H7 (cell line): ENCODE measurements at regions not wholly inside any gene's neighbourhood (a gene's known extent, or its start where the extent isn't known, plus 50 kb on each side); places are given as distances from the start of the nearest gene placed in this dataset.
A peak's percentile ranks its signal among the peaks of the same experiment; 100 is the strongest.

Experiments used
- DNase-seq: peaks from one replicate; pipeline ENCODE4 v3.0.0; 2012
- H3K27me3 ChIP-seq: 2 replicates; pipeline ENCODE4 v1.6.0; 2011; ENCODE audit warnings: mild to moderate bottlenecking, low read length; ENCODE audit not compliant: control insufficient read depth, insufficient read depth
- H3K36me3 ChIP-seq: replicated peaks from 2 replicates; pipeline ENCODE4 v1.5.1; 2011; ENCODE audit warnings: low read length; ENCODE audit not compliant: control insufficient read depth, insufficient read depth
- H3K4me3 ChIP-seq: 2 replicates; pipeline ENCODE4 v1.5.1; 2011; ENCODE audit warnings: low read depth, mild to moderate bottlenecking, control low read depth, low read length, moderate library complexity; ENCODE audit not compliant: insufficient read depth

DNA sequence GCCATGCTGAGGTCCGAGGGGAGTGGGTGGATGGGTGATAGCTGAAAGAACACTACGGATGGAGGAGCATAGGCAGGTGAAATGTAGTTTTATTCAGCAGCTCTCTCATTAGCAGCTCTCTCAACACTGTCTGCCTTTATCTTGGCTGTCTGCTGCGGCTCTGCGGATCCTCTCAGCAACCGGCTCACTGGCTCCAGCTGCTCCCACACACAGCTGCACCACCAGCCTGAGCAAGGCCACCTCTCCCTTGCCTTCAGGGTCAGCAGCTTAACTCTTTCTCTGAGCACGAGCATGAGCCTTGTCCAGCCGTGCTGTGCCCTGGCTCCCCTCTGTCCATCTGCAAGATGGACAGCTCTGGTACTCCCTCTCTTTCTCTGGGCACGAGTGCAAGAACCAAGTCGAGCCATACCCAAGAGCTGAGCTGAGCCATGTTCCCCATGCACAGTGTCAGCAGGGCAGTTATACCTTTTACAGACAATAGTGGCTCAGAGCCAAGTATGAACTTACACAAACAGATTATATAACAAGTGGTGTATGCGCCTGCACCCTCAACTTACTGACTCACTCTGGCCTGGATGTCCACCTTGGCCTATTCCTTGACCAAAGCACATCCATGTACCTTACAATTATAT, 108.5 kb downstream of the MACIR start:
- DNase-seq: no peak
- Histone ChIP-seq H3K27me3 (no peaks in the 10 kb centered on the region), H3K4me3 (no peak overlapping the region), H3K36me3 (no peaks in the 10 kb centered on the region)

DNA sequence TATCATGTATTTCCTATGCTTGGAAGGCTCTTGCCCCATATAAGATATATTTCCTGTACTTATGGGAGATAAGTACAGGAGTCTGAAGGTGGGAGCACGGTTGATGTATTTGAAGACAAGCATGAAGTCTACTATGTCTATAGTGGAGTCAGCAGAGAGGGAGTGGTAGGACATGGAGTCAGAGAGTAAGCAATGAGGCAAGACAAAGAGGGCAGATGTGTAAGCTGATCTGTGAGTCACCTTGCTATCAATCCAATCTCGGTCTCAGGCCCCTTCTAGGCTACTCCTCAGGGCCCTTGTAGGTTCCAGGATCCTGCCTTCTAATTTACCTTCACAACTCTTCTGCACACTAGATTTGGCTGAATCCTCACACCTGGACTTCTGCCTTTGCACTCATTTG, 105.5 kb downstream of the MACIR start:
- Histone ChIP-seq H3K36me3 (no peaks in the 10 kb centered on the region), H3K4me3 (no peak overlapping the region), H3K27me3 (no peaks in the 10 kb centered on the region)
- DNase-seq: no peak

GRCh38 chr5:103362211-103362610, 103.6 kb downstream of the MACIR start:
- no peak for DNase-seq

DNA sequence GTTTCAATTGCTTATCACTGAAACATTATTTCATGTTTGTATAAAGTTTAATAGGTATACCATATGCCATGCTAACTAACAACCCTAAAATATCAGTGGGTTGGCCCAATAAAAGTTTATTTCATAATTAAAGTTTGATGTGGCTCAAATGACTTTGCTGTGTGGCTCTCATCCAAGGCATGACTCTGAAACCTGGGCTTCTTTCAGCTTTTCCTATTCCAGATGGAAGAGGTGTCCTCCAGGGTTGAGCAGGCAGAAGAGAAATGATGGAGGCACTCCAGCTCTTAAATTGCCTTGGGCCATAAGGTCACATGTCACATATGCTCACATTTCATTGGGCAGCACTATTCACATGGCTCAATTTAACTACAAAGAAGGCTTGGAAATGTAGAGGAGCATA, 101.9 kb downstream of the MACIR start:
- DNase-seq: no peak
- H3K4me3 ChIP-seq: no peak overlapping the region
- no peaks in the 10 kb centered on the region for H3K27me3 ChIP-seq
- no peaks in the 10 kb centered on the region for H3K36me3 ChIP-seq

More at GRCh38 chr5:103362211-103362610, 103.6 kb downstream of the MACIR start:
- H3K4me3 ChIP-seq: no peak overlapping the region
- H3K27me3 ChIP-seq: no peaks in the 10 kb centered on the region
- H3K36me3 ChIP-seq: no peaks in the 10 kb centered on the region

GRCh38 chr5:103358305-103358995, 99.9 kb downstream of the MACIR start:
- no peaks in the 10 kb centered on the region for H3K27me3 ChIP-seq
- H3K36me3 ChIP-seq: no peaks in the 10 kb centered on the region
- no peak for DNase-seq
- no peak overlapping the region for H3K4me3 ChIP-seq

DNA sequence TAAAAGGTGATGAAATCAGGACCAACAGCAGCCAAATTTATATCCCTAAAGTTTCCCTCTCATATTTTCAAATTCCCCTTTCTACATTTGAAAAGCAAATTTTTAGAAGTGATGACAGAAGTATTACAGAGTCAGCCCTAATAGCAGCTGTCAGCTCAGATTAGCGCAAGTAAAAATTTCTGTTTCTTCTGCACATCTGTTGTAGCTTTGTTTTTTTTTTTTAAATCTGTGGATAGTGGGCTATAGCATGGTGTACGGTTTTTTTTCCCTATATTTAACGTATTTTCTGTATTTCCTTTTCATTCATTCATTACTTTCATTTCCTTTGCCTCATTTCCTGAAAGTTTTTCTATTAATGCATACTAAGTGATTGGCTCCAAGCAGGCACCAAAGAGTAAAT, 99.1 kb downstream of the MACIR start:
- H3K36me3 ChIP-seq: no peaks in the 10 kb centered on the region
- H3K27me3 ChIP-seq: no peaks in the 10 kb centered on the region
- no peak overlapping the region for H3K4me3 ChIP-seq

DNA sequence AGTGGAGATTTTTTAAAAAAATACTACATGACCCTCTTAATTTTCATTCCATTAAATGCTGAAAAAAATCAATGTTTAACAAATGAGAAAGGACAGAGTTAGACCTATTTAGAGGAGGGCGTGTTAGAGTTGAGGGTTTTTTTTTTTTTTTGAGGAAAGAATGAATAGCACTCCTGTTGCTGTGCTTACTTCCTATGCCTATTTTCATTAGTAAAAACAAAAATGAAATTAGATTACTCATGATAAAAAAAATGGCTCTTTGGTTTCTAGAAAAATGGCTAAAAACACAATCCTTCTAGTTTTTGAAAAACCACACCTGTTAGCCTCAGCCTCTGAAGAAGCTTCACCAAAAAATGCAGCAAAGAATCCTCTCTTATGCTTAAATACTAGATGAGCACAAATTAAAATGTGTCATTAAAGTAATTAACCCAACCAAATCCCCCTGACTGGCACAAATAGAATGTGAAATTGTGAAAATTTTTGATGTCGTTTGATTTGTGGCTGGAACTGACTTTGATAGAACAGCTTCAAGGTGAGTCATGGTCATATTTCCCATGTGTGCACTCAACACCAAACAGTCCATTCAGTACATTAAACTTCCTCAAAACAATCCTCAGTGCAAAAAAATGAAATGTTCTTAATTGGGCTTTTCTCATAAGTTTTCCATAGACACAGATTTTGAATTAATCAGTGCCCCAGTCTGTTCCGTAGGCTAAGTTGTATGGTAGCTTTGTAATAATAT, 98.0 kb downstream of the MACIR start:
- no peaks in the 10 kb centered on the region for H3K27me3 ChIP-seq
- H3K4me3 ChIP-seq: no peak overlapping the region
- no peaks in the 10 kb centered on the region for H3K36me3 ChIP-seq
- no peak for DNase-seq

More for the DNA sequence above, 99.1 kb downstream of the MACIR start:
- no peak for DNase-seq

DNA sequence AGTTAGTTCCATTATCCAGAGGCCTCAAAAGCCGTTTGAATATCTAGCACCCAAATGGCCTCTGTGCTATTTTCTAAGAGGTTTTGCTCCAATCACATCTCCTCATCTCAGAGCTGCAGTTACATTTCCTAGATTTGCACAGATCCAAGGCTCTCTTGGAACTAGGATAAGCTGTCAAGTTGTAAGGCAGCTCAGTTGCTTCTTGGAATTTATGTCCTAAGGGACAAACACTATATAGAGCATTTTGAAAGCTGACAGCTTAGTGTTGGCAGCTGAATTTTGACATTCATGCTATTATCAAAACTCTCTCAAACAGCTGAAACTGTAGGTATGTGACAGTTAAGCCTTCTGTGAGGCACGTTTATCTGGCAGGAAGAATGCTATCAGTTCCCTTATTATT, 97.0 kb downstream of the MACIR start:
- H3K27me3 ChIP-seq: no peaks in the 10 kb centered on the region
- H3K36me3 ChIP-seq: no peaks in the 10 kb centered on the region
- H3K4me3 ChIP-seq: no peak overlapping the region
- DNase-seq: no peak

- DNase-seq: no peak
- H3K27me3 ChIP-seq: no peaks in the 10 kb centered on the region
- no peak overlapping the region for H3K4me3 ChIP-seq
- no peaks in the 10 kb centered on the region for H3K36me3 ChIP-seq
These were observed 95.9 kb downstream of the MACIR start for GRCh38 chr5:103354446-103354845.

GRCh38 chr5:103353581-103353980, 95.0 kb downstream of the MACIR start:
- no peaks in the 10 kb centered on the region for H3K36me3 ChIP-seq
- no peak overlapping the region for H3K4me3 ChIP-seq
- DNase-seq: no peak
- H3K27me3 ChIP-seq: no peaks in the 10 kb centered on the region

- Histone ChIP-seq H3K36me3 (no peaks in the 10 kb centered on the region), H3K27me3 (no peaks in the 10 kb centered on the region), H3K4me3 (no peak overlapping the region)
- no peak for DNase-seq
These were observed 89.3 kb downstream of the MACIR start for GRCh38 chr5:103347716-103348423.

- Histone ChIP-seq H3K27me3 (no peaks in the 10 kb centered on the region), H3K4me3 (no peak overlapping the region), H3K36me3 (no peaks in the 10 kb centered on the region)
- DNase-seq: peak; percentile 16
These were observed 87.7 kb downstream of the MACIR start for GRCh38 chr5:103346162-103346748.

GRCh38 chr5:103345461-103345860, 86.9 kb downstream of the MACIR start:
- Histone ChIP-seq H3K36me3 (no peaks in the 10 kb centered on the region), H3K4me3 (no peak overlapping the region), H3K27me3 (no peaks in the 10 kb centered on the region)
- no peak for DNase-seq

GRCh38 chr5:103340717-103341388, 82.3 kb downstream of the MACIR start:
- no peak for DNase-seq
- Histone ChIP-seq H3K36me3 (no peaks in the 10 kb centered on the region), H3K4me3 (no peak overlapping the region), H3K27me3 (no peaks in the 10 kb centered on the region)
